Upper lobe of left lung (tissue), 4 donors: ENCODE measurements at regions not wholly inside any gene's neighbourhood (a gene's known extent, or its start where the extent isn't known, plus 50 kb on each side); places are given as distances from the start of the nearest gene placed in this dataset.

Experiments
- CTCF ChIP-seq, 6 experiments: fragments of 450-650 bp in 4 of 6; fragments of 200-600 bp in 2 of 6; sonication (generic) in 2 of 6; IDR thresholded peaks; one replicate each; pipeline ENCODE4 v1.5.1; 2016 to 2019; ENCODE audit warnings: antibody characterized with exemption in 6 of 6
- EP300 ChIP-seq, 4 donors: sonication (generic); formaldehyde crosslinking; IDR thresholded peaks; one replicate each; pipeline ENCODE4 v1.5.1; 2017; ENCODE audit warnings: antibody characterized with exemption in 4 of 4, control low read depth in 2 of 4
- POLR2A ChIP-seq, 4 donors: fragments of 450-650 bp; IDR thresholded peaks; one replicate each; pipeline ENCODE4 v1.5.1; 2016 to 2017; ENCODE audit warnings: antibody characterized with exemption in 4 of 4, mild to moderate bottlenecking in 2 of 4
- POLR2AphosphoS5 ChIP-seq, 2 donors: sonication (generic); formaldehyde crosslinking; IDR thresholded peaks; one replicate each; pipeline ENCODE4 v1.5.1; 2017; ENCODE audit warnings: antibody characterized with exemption in 2 of 2

- TF ChIP-seq CTCF (IDR thresholded peaks at IDR 0.05) (no peak), POLR2A (IDR thresholded peaks at IDR 0.05) (no peak), POLR2AphosphoS5 (IDR thresholded peaks at IDR 0.05) (no peak), EP300 (IDR thresholded peaks at IDR 0.05) (no peak)
Observed at GRCh38 chr2:193693758-193694157, 1499.0 kb upstream of the TMEFF2 start.
